Dedifferentiated amniotic fluid mesenchymal stem cell (primary cell): ENCODE measurements at regions not wholly inside any gene's neighbourhood (a gene's known extent, or its start where the extent isn't known, plus 50 kb on each side); places are given as distances from the start of the nearest gene placed in this dataset.

Experiments
- DNase-seq: peaks from one replicate; pipeline ENCODE4 v3.0.0-alpha.2; 2016; ENCODE audit errors: extremely low spot score

DNA sequence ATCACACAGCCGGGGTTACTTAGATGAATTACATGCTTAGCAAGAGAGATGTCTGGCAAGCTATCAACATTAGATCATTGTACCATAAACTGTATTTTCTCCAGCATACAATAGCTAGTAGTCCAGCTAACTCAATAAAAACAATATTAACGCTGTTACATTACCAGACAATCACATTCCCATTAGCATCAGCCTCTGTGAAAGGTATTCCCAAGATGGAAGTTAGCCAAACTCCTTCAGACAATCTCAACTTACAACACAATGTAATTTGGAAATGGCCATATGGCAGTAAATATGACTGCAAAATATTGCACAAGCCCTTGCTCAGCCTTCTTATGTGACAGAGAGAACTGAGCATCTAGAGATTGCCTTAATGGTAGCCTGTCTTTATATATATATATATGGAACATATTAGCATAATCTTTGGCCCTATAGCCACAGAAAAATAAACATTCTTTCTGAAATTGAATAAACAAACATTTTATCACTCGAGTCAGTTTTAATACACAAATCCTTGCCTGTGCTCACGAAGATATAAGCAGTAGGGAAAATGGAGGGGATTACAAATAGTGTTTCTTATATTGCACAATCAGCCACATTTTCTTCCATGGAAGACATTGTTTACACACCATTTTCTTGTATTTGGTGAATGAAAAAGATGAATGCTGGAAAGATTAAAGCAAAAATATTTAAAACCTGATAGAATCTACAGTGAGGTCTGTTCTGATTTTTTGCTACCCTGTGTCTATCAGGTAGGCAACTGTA lies 1060.5 kb downstream of the DIAPH3 start:
- DNase-seq = peak; percentile 33

DNA sequence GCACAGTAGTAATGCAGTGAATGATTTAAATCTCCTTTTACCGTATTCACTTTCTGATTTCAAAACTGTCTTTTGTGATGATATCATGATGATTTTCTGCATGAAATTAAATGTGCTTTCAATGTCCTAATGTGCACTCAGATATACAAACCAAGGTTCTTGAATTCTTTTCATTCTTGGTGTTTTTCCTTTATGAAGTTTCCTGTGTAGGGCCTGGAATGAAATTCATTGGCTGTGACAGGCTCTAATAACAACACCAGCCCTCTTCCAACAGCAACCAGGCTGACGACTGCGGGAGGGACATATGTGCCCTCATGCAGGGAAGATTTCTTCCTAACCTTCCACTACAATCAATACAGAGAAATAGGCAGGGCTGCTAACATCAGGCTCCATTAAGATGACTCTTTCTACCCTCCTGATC lies 1052.0 kb downstream of the DIAPH3 start:
- DNase-seq = peak; percentile 35

DNA sequence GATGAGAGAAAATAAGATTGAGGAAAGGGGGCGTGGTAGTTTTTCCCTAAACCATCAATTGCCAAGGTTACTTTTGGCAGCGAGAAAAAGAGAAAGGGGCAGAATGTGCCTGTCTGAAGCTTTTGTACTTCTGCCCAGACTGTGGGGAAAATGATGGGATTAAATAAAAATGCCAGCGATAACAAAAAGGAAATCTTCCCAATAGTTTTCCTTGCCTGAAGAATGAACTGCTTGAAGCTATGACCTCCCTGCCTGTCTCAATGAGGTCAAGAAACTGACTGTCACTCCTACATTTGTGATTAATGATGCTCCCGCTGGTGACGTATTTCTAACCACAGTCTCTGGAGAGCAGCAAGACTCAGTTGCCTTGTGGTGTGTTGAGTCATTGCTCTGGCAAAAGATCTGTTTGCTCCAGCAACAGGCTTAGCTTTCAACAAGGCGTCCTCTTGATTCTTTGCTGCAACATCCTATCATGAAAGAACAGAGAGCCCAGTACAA lies 1051.5 kb downstream of the DIAPH3 start:
- DNase-seq = peak; percentile 74

- DNase-seq = no peak
Measured at GRCh38 chr13:59119475-59119874, 1044.3 kb downstream of the DIAPH3 start.

DNA sequence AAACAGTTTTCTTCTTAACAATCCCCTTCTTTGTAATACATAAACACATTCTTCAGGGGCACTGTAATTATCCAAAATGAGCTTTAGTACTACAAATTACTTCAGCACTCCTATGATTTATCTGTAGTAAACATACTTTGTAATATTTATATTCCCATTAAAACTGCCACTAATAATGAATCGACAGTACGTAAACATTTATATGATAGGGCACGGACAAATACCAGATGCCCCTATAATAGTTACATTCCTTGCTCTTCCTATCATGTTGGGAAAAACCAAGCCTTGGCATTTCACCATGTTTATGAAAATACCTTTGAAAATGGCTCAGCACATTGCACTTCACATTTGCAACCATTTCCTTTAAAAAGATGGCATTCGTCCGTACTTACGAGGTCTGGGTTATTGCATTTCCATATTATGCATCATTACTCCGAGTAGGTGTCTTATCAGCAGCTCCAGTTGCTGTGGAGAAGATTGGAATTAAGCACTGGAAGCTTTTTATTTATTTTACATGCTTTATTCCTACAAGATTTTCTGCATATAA lies 1043.4 kb downstream of the DIAPH3 start:
- no peak for DNase-seq

DNA sequence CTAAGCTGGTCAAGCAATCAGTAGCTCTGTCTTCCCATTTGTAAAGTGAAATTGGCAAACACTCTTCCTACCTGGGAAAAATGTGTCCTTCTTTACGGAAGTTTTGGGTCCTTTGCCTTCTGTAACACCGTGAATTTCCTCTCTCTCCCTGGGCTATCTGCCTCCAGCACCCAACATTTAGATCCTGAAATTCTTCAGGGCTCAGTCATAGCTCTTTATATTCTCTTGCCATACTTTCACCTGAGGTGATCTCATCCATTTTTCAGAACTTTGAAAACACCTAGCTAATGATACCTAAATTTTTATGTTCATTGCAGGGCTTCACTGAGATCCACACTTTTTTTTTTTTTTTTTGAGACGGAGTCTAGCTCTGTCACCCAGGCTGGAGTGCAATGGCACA lies 1042.2 kb downstream of the DIAPH3 start:
- no peak for DNase-seq

DNA sequence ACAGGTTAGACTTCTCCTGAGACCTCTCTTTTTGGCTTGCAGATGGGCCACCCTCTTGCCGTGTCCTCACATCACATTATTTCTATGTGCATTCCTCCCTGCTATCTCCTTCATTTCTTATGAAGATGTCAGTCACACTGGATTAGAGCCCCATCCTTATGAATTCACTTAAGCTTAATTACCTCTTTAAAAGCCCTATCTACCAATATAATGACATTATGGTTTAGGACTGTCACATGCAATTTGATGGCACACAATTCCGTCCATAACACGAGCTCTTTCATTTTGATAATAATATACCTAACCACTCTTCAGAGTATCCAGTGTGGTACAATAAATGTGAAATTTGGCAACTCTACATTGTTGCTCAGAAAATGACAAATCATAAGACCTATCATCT lies 1037.3 kb downstream of the DIAPH3 start:
- DNase-seq = no peak

- no peak for DNase-seq
Measured at GRCh38 chr13:59133903-59134302, 1029.8 kb downstream of the DIAPH3 start.

DNA sequence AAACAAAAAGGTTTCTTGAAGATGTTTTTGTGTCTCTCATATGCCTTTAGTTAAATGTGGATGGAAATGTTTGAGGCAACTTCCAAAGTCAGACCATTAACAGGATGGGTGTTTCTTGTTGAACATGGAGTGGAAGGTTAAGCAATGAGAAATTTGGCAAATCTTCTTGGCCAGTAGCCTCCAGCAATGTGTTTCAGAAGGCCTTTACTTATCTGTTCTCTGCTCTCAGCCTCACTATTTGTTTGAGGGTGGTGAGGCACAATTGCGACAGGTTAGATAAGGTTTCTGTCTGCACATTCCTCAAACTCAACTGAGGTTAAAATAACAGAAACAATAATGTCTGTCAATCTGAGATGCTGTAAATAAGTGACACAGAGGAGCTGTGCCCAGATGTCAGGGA lies 1019.0 kb downstream of the DIAPH3 start:
- DNase-seq = no peak

GRCh38 chr13:59145381-59145780 lies 1018.3 kb downstream of the DIAPH3 start:
- no peak for DNase-seq

GRCh38 chr13:59157181-59157580 lies 1006.5 kb downstream of the DIAPH3 start:
- no peak for DNase-seq

- no peak for DNase-seq
Measured at GRCh38 chr13:59166174-59166573, 997.6 kb downstream of the DIAPH3 start.

DNA sequence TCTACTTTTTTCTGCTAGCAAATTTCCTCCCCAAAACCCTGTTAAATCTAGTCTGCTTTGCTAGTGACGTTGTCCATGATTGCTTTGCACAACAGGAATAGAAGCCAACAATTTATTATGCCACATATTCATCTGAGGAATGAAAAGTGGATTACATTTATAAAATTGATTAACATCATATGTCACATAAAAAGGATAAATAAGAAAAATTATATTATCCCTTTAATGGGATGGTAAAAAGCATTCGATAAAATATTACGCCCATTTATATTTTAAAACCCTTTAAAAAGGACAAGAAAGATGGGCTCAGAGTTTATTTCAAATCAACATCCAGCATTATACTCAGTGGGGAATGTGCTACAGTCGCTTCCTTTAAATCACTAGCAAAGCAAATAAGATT lies 991.7 kb downstream of the DIAPH3 start:
- no peak for DNase-seq

GRCh38 chr13:59176775-59177174 lies 987.0 kb downstream of the DIAPH3 start:
- DNase-seq = no peak

DNA sequence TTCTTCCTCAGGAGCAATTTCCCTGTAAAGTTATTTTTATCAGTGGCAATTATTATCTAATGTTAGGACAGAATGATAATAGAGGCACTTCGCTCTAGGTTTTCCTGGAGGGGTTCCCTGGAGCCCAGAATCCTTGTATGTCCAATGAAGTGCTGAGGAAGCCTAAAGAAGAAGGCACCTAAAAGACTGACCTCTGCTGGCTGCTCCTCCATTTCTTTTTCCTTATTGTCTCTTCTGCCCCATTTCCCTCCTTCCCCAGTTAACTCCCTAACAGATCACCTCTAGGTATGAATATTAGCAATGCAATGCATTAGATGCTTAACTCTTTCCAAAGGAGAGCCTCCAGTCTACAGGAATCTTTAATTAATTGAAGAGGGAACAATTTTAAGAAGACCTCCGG lies 985.4 kb downstream of the DIAPH3 start:
- DNase-seq = no peak

DNA sequence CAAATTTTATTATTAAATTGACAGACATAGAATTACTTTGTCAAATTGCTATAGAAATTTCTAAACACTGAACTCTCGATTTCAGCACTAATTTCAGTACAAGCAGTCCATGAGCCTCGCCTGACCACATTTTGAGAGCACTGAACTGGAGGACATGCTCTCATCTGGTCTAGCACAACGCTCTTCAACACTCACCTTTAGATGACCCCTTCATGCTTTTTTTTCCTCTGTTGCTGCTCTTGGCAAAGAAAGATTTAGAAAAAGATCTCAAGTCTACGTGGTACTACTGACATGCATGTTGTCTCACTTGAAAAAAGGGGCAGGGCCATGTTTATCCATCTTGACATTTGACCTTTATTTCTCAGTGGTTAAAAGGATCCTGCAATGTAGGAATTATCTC lies 981.5 kb downstream of the DIAPH3 start:
- no peak for DNase-seq

DNA sequence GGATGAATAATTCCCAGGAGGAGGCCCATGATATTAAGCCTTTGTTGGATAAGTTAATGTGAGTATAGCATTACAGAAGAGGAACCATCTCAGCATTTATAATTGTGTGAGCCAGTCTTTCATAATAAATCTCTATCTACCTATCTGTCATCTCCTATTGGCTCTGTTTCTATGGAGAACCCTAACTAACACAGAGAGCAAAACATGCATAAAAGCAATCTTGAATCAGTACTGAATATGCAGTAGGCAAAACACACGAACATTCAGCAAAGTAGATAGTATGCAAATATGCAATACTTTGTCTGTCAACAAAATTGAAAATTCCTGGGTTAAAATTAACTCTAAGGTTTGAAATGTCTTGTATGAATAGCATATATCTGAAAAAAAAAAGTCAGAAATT lies 966.3 kb downstream of the DIAPH3 start:
- DNase-seq = no peak

- DNase-seq = no peak
Measured at GRCh38 chr13:59201841-59202240, 961.9 kb downstream of the DIAPH3 start.

- no peak for DNase-seq
Measured at GRCh38 chr13:59203855-59204254, 959.9 kb downstream of the DIAPH3 start.

DNA sequence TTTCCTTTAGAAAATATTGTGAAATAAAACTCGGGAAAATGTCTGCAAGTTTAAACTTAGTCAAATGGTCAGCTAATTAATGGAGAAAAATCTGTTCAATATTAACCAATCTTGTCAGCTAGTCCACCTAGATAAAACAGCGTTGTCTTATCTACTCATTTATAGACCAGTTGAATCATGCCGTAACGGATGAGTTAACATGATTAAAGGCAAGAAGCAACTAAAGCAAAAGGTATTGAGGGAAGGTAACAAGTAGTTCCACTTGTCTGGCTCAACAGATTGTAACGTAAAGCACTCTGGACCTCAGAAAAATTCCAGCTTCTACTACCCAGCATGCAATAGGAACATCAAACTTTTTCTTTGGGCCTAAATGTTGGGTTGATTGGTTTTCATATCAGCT lies 958.2 kb downstream of the DIAPH3 start:
- no peak for DNase-seq

DNA sequence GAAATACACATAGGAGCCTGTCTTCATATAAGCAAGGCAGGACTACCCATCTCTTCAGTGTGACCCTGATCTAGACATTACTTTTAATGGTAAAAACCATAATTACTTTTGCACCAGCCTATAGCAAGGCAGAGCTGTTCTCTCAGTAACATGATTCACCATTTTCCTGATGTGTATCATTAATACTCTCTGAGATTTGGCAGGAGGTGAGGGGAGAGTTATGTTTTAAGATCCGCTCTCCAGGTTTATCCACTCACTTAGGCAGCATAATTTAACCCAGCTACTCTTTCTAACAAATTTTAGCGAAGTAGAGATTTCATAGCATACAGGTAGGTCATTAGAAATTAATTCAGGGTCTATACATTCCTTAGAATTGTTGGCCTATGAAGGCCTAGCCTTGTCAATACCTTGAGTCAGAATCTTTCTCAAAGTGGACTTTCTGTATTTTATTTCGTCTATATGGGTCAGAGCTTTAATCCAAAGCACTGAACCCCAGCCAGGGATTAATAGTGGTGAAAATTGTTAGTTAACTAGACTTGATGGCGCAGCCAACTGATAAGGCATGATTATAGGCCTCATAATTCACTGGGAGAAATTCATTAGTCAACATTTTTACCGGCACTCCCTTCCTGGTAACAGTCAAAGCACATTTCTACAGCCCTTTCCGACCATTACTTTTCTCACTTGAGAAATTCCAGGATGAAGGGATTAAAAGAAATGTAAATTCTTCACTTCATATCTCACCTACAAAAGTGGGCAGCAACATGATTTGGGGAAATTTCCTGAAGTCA lies 955.1 kb downstream of the DIAPH3 start:
- no peak for DNase-seq

DNA sequence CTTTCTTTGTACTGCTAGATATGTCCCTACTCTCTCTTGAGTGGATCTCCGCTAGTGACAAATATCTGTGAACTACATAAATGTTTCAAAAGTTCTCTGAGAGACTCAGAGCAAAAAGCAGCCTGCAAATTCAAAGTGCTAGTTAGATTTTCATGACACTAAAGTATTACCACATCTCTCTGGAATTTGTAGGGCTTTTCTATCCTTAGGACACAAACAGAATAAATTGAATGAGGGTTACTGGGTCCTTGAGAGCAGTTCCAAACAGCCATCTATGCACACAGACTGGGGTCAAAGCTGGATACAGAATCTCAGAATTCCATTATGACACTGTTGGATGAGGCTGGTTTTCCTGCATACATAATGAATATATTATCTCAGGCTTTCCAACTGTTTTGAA lies 953.2 kb downstream of the DIAPH3 start:
- DNase-seq = no peak

DNA sequence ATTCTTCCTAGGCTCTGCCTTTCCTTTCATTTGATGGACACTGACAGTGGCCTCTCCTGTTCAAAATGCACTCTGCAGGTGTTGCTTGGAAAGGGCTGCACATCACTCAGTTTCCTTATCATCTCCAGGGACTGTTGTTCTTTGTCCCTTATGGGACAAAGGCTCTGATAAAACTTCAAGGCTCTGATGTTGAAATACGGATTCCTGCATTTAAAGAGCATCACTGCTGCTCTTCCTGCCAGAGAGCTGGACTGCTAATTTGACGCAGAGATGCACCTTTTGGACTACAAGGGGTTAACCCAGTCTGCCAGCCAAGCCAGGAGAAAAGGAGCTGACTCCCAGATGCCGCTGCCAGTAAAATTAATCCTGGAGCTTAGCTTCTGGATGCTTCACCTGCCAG lies 952.1 kb downstream of the DIAPH3 start:
- DNase-seq = no peak
